NB4 (cell line): ENCODE measurements at regions not wholly inside any gene's neighbourhood (a gene's known extent, or its start where the extent isn't known, plus 50 kb on each side); places are given as distances from the start of the nearest gene placed in this dataset.

Experiments
- CTCF ChIP-seq: IDR thresholded peaks from one replicate; pipeline ENCODE4 v1.5.1; 2012; ENCODE audit warnings: low read depth, low read length
- MAX ChIP-seq: IDR thresholded peaks from 2 replicates; pipeline ENCODE4 v1.6.1; 2011; ENCODE audit warnings: low read depth, low read length
- POLR2A ChIP-seq: IDR thresholded peaks from 2 replicates; pipeline ENCODE4 v1.6.1; 2011; ENCODE audit warnings: mild to moderate bottlenecking; ENCODE audit not compliant: insufficient read length; ENCODE audit errors: extremely low read depth

GRCh38 chr12:63351370-63351769 is 200.4 kb upstream of the AVPR1A start:
- no peak for TF ChIP-seq CTCF
- no peak for TF ChIP-seq POLR2A
- no peak for TF ChIP-seq MAX
